MV-4-11 (cell line): ENCODE measurements at regions not wholly inside any gene's neighbourhood (a gene's known extent, or its start where the extent isn't known, plus 50 kb on each side); places are given as distances from the start of the nearest gene placed in this dataset.
"Not testable (repeated sequence)": the region's sequence is repeated elsewhere in the genome, so short reads cannot be mapped to it uniquely, and the experiment has no call there.

Experiments
- DNase-seq: peaks from one replicate; lab custom pipeline; 2025; lab: John Stamatoyannopoulos, UW

- no peak for DNase-seq
These were observed 144.2 kb upstream of the POGK start for GRCh38 chr1:166695115-166695514.

- DNase-seq, result not testable (repeated sequence)
These were observed 143.4 kb upstream of the POGK start for GRCh38 chr1:166695834-166696233.

- DNase-seq, result no peak
These were observed 140.5 kb upstream of the POGK start for GRCh38 chr1:166698771-166699170.

- DNase-seq, result no peak
These were observed 139.7 kb upstream of the POGK start for GRCh38 chr1:166699613-166700012.

GRCh38 chr1:166700696-166701095, 138.6 kb upstream of the POGK start:
- no peak for DNase-seq

- no peak for DNase-seq
These were observed 137.6 kb upstream of the POGK start for GRCh38 chr1:166701603-166702100.

GRCh38 chr1:166703141-166703540, 136.1 kb upstream of the POGK start:
- no peak for DNase-seq

GRCh38 chr1:166703726-166704462, 135.4 kb upstream of the POGK start:
- no peak for DNase-seq

GRCh38 chr1:166705376-166706289, 133.6 kb upstream of the POGK start:
- no peak for DNase-seq

GRCh38 chr1:166716620-166717019, 122.7 kb upstream of the POGK start:
- no peak for DNase-seq

- no peak for DNase-seq
These were observed 118.1 kb upstream of the POGK start for GRCh38 chr1:166721145-166721544.

GRCh38 chr1:166730299-166730888, 108.9 kb upstream of the POGK start:
- no peak for DNase-seq

GRCh38 chr1:166738140-166738539, 101.1 kb upstream of the POGK start:
- DNase-seq, result no peak

- no peak for DNase-seq
These were observed 100.4 kb upstream of the POGK start for GRCh38 chr1:166738873-166739272.

GRCh38 chr1:166740668-166741276, 98.5 kb upstream of the POGK start:
- no peak for DNase-seq

- DNase-seq, result no peak
These were observed 76.0 kb upstream of the POGK start for GRCh38 chr1:166763318-166763717.

- no peak for DNase-seq
These were observed 72.3 kb upstream of the POGK start for GRCh38 chr1:166766942-166767341.

- DNase-seq, result not testable (repeated sequence)
These were observed 54.6 kb upstream of the POGK start for GRCh38 chr1:166784646-166785045.

- DNase-seq, result no peak
These were observed 53.3 kb upstream of the POGK start for GRCh38 chr1:166785987-166786386.

GRCh38 chr1:166789286-166789685, 50.0 kb upstream of the POGK start:
- no peak for DNase-seq
